ENCODE measurements at regions not wholly inside any gene's neighbourhood (a gene's known extent, or its start where the extent isn't known, plus 50 kb on each side); places are given as distances from the start of the nearest gene placed in this dataset.

- TF ChIP-seq POLR2A (IDR thresholded peaks at IDR 0.05; ENCODE audit: low read length) (no peak), GATA1 (IDR thresholded peaks at IDR 0.05; ENCODE audit: low read depth, low read length) (no peak)
Observed at GRCh38 chr4:106551724-106552123, 183.1 kb upstream of the GIMD1 start.
